Testis (tissue), 2 donors: ENCODE measurements at regions not wholly inside any gene's neighbourhood (a gene's known extent, or its start where the extent isn't known, plus 50 kb on each side); places are given as distances from the start of the nearest gene placed in this dataset.

ENCODE experiments used
- CTCF ChIP-seq, 3 experiments: fragments of 450-650 bp in 2 of 3; fragments of 200-600 bp in 1 of 3; sonication (generic) in 1 of 3; IDR thresholded peaks; one replicate each; pipeline ENCODE4 v1.5.1; 2016 to 2019; ENCODE audit warnings: antibody characterized with exemption in 3 of 3, mild to moderate bottlenecking in 2 of 3, moderate library complexity in 1 of 3
- POLR2A ChIP-seq: fragments of 450-650 bp; IDR thresholded peaks from one replicate; pipeline ENCODE4 v1.6.1; 2017; ENCODE audit warnings: antibody characterized with exemption, mild to moderate bottlenecking, moderate library complexity

- TF ChIP-seq CTCF (IDR thresholded peaks at IDR 0.05), result no peak
- no peak for TF ChIP-seq POLR2A
These were observed 125.5 kb downstream of the ASB1 start for GRCh38 chr2:238552226-238552625.
